ENCODE measurements at regions not wholly inside any gene's neighbourhood (a gene's known extent, or its start where the extent isn't known, plus 50 kb on each side); places are given as distances from the start of the nearest gene placed in this dataset.

DNA sequence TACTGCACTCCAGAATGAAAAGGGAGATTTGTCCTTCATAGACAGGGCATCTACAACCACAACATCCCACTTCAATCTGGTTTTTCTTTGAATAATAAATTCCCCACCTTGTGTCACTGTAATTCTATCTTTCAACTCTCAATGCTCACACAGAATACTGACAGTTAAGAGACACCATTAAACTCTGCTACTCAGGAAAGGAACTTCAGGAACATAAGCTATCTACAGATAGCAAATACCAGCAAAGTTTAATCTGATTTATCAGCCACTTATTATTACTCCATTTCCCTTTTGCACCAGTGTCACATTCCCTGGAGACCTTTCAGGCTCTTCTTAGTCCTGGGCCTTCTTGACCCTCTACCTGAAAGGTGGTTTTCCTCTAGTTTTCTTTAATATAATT lies 152.0 kb upstream of the LPP start:
- TF ChIP-seq, protein P1, sequence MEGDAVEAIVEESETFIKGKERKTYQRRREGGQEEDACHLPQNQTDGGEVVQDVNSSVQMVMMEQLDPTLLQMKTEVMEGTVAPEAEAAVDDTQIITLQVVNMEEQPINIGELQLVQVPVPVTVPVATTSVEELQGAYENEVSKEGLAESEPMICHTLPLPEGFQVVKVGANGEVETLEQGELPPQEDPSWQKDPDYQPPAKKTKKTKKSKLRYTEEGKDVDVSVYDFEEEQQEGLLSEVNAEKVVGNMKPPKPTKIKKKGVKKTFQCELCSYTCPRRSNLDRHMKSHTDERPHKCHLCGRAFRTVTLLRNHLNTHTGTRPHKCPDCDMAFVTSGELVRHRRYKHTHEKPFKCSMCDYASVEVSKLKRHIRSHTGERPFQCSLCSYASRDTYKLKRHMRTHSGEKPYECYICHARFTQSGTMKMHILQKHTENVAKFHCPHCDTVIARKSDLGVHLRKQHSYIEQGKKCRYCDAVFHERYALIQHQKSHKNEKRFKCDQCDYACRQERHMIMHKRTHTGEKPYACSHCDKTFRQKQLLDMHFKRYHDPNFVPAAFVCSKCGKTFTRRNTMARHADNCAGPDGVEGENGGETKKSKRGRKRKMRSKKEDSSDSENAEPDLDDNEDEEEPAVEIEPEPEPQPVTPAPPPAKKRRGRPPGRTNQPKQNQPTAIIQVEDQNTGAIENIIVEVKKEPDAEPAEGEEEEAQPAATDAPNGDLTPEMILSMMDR (tag by site-specific recombination; IDR thresholded peaks at IDR 0.05), result no peak
- TF ChIP-seq ZFP3 (tag by site-specific recombination; IDR thresholded peaks at IDR 0.05; ENCODE audit: low read depth) (no peak), ZNF830 (tag by site-specific recombination; IDR thresholded peaks at IDR 0.05; ENCODE audit: low read depth) (no peak), YY1 (tag by site-specific recombination; IDR thresholded peaks at IDR 0.05) (no peak)

Data from HEK293 (cell line).